ENCODE measurements at regions not wholly inside any gene's neighbourhood (a gene's known extent, or its start where the extent isn't known, plus 50 kb on each side); places are given as distances from the start of the nearest gene placed in this dataset.
"Not testable (repeated sequence)": the region's sequence is repeated elsewhere in the genome, so short reads cannot be mapped to it uniquely, and the experiment has no call there.

DNA sequence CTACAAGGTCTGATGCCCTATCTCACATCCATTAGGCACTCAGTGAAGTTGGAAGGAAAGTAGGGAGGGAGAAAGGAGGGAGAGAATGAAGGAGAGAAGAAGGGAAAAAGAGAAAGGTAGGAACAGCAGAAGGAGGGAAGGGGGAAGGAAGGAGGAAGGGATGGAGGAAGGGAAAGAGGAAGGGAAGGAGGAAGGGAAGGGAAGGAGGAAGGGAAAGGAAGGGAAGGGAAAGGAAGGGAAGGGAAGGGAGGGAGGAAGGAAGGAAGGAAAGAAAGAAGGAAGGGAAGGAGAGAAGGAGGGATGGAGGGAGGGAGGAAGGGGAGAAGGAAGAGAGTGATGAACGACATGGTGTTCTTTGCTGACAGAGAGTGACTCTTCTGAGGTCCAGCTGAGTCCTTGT lies 468.9 kb upstream of the MYT1L start:
- DNase-seq (ENCODE audit: low read depth, low spot score) = no peak

DNA sequence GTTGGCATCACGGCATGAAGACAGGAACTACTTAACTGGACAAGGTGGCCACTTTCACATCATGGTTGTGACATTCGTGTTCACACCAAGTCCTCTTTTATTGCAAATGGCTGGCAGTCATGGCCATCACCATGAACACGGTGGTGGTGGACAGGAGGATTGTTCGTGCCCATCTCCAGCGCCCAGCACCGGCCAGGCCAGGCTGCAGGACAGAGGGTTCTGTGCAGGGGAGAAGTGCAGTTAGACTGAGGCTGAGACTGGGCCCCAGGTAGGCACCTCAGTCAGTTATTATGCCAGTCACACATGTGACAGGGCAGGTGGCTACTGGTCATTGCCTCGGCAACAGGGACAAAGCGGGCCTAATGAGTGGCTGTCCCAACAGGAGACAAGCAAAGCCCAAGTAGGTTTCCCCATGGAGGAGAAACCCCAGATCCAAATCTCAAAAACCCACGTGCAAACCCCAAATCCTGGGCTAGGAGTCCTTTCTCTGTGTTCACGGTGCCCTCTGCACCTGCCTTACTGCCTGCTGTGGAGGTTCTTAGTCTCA lies 468.1 kb upstream of the MYT1L start:
- no peak for DNase-seq (ENCODE audit: low read depth, low spot score)

DNA sequence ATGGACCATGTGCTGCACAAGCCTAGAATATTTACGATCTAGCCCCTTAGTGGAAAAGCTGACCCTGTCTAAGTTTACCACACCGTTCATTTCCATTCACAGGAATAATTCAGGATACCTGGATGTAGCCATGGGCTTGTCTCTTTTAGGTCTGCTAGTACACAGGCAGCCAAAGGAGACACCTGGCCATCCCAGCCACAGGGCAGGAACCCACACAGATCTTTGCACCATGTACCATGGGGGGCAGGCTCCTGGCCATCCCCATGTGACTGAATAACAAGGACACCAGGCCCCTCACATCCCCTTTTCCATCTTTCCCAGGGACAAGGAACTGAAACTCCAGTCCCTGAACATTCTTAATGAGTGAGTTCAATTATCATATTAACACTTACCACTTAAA lies 467.3 kb upstream of the MYT1L start:
- no peak for DNase-seq (ENCODE audit: low read depth, low spot score)

DNA sequence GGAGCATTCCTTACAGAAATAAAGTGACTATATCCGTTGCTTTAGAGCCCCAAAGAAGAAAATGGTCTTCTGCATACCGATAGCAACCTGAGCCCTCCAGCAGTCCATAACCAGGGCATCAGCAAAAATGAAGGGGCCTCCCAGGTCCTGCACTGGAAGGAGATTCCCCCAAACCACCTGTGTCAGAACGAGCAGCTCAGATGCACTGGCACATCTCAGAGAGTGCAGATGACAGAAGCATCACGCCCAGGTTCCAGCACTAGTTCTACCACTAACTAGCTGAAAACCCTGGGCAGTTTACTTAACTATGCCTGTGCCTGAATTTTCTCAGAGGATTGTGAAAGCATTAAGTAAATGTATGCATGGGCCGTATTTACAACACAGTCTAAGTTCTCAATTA lies 466.7 kb upstream of the MYT1L start:
- DNase-seq (ENCODE audit: low read depth, low spot score) = no peak

DNA sequence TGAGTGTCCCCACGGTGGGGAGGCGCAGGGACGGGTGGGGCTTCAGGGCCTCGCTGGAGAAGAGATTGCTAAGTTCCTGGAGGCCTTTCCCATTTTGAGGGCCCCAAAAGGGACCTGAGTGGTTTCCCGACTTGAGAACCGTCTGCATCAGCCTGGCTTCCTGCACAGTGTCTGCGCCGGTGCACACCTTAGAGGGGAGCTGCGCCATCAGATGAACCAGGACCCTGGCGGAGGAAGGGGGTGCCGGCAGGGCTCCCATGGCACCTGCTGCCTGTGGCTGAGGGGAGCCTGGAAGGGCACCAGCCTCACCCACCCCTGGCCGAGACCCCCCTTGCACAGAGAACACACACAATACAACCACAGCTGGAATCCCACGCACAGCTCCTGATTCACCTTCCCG lies 465.1 kb upstream of the MYT1L start:
- DNase-seq (ENCODE audit: low read depth, low spot score) = no peak

DNA sequence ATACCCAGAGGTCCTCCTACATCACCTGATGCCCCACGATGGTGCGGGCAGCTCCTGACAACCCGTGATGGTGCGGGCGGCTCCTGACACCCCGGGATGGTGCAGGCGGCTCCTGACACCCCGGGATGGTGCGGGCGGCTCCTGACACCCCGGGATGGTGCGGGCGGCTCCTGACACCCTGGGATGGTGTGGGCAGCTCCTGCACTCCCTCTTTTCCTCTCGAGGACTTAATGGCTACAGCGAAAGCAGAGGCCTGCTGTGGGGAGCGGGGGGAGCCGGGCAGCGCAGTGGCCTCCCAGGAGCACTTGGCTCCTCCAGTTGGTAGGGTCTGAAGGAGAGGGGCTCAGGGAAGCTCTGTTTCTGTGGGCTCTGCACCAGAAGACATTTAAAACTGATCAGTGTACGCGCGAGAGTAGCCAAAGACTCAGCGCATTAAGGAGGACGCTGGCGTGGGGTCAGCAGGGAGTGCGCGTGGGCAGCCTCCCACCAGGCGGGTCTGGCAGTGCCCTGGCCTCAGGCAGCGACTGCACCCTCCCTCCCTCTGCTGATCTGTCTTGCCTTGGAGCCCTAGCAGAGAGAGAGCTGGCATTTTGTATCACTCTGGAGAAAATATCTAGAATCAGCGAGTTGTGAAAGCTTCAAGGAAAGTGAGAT lies 464.5 kb upstream of the MYT1L start:
- no peak for DNase-seq (ENCODE audit: low read depth, low spot score)

DNA sequence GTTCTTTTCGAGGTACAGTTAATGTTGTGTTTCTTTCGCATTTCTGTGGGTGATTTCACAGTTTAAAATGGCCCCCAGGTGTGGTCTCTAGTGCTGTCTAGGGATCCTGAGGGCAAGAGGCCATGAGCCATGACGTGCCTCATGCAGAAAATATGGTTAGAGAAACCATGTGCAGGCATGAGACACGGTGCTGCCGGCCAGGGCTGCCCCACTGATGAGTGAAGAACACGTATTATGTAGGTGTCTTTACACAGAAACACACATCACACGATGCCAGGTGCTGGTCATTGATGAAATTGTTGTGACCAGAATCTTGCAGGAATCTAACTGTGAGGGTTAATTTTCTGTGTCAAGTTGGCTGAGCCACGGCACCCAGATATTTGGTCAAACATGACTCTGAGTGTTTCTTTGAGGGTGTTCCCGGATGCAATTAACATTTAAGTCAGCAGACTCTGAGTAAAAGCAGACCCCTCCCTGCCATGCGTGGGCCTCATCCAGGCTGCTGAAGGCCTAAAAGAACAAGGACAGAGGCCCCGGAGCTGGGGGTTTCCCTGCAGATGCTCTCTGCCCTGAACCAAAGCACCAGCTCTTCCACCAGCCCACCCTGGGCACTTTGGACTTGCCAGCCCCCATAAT lies 463.0 kb upstream of the MYT1L start:
- DNase-seq (ENCODE audit: low read depth, low spot score) = no peak

DNA sequence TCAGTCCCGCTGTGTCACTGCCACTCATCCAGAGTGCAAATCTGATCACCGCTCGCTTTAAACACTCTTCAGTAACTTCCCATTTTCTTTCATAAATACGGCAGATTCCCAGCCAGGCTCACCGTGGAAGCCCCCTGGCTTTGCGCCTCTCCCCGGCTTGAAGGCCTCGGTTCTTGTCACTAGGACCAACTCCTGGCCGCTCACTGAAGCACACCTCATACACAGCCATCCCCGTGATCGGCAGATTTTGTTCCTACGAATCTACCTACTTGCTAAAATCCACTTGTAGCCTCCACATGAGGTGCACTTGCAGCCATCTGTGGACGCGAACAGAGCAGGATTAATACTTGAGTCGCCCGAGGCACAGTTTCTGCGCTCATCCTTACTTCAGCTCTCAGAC lies 462.4 kb upstream of the MYT1L start:
- no peak for DNase-seq (ENCODE audit: low read depth, low spot score)

DNA sequence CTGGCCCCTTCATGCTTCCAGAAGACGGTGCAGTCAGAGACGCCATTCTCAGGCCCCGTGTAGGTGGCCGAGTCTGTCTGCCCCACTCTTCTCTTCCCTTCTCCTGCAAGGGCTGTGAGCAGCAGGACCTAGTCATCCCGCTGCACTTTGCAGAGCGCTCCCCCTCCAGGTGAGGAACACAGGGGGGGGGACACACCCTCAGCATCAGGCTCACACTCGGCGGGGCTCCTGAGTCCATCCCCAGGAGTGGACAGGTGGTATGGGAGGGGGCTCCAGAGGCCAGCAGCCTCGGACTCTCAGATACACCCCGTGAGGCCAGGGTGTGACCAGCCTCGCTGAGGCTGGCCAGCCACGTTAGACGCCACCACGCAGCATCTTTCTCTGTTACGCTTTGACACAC lies 460.5 kb upstream of the MYT1L start:
- no peak for DNase-seq (ENCODE audit: low read depth, low spot score)

DNA sequence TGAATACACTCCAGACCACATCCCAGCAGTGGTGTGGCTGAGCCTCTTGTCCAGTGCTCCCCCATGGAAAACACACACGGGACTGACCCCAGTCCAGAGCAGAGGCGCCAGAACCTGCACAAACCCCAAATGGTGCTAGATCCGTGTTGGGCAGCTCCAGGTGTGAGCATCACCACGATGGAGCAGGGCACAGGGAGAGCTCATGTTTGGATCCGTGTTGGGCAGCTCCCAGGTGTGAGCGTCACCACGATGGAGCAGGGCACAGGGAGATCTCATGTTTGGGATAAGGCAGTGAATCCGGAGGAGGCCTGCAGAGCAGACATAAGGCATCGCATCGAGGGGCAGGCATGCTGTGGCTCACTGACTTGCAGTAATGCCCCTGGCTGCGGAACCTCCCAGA lies 460.0 kb upstream of the MYT1L start:
- DNase-seq (ENCODE audit: low read depth, low spot score) = no peak

DNA sequence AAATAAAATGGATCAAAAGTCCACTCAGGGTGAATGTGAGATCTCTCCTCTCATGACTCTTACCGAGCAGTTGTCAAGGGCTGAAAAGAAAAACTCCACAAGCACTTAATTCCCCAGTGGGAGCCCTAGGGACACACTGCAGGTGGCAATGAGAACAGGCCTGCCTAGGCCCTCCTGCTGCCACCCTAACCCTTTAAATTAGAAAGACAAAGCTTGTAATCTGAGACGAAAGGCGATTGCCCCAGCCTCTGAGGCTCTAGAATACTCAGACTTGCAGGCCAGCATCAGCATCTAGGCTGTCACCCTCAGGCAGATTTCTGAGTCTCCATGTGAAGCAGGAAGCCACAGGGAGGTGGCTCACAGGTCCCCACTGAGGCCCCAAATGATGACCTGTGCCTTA lies 457.0 kb upstream of the MYT1L start:
- DNase-seq (ENCODE audit: low read depth, low spot score) = no peak

DNA sequence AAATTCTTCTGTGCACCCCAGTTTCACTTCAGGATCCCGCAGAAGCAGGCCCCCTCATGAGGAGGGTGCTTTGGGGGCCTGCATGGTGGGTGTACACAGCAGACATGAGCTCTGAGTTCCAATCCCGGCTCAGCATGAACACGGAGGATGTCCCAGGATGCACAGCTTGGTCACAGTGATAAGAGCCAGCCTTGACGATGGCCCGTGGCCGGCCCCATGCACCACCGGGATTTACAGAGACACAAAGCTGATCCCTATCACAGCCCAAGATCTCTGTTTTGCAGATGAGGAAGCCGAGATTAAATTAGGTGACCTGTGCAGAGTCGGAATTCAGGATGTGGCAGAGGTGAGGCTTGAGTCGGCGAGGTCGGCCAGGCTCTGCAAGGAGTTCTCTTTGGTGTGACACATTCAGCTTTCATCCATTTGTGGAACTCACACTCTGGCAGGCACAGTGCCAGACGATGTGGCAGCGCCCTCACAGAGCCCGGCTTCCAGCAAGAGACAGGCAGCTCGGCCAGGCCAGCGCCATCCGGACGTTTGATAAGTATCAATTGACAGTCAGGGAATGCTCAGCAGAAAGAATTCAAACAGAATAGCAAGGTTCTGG lies 456.3 kb upstream of the MYT1L start:
- no peak for DNase-seq (ENCODE audit: low read depth, low spot score)

DNA sequence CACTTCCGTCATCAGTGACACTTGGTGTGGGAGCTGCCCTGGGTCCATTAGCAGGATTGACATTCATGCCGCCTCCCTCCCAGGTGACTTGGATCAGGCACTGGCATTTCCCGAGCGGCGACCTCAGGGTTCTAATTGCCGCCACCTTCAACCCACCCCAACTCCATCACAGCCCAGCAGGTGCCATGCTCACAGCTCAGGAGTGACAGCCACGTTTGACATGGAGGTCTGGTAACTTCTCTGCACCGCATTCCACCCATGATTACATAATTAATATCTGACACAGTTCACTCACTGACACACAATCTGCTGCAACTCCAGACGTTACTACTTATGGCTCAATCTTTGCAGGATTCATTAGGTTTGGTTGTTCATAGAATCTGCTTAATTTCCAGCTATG lies 450.9 kb upstream of the MYT1L start:
- DNase-seq (ENCODE audit: low read depth, low spot score) = no peak

DNA sequence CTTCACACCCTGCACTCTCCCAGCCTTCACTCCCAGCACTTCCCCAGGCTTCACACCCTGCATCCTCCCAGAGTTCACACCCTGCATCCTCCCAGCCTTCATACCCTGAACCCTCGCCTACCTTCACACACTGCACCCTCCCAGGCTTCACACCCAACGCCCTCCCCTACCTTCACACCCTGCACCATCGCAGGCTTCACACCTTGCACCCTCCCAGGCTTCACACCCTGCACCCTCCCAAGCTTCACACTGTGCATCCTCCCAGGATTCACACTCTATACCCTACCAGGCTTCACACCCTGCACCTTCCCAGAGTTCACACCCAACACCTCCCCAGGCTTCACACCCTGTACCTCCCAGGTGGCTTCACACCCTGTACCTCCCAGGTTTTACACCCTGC lies 448.7 kb upstream of the MYT1L start:
- no peak for DNase-seq (ENCODE audit: low read depth, low spot score)

DNA sequence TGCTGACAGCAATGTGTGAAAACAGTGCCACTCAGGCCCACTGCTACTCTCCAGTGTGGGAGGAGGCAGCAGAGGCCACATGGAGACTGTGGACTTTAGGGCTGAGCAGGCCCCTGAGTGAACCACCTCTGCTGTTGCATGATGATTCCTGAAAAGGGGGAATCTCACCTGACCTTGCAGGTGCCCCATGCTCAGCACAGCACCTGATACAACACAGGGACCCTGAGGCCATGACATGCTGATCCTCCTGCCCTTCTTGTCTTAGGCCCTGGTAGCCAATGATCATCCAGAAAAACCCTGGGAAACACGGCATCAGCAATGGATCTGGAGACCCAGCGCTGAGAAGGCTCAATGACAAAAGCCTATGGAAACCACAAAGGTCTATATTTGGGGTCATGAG lies 446.8 kb upstream of the MYT1L start:
- no peak for DNase-seq (ENCODE audit: low read depth, low spot score)

DNA sequence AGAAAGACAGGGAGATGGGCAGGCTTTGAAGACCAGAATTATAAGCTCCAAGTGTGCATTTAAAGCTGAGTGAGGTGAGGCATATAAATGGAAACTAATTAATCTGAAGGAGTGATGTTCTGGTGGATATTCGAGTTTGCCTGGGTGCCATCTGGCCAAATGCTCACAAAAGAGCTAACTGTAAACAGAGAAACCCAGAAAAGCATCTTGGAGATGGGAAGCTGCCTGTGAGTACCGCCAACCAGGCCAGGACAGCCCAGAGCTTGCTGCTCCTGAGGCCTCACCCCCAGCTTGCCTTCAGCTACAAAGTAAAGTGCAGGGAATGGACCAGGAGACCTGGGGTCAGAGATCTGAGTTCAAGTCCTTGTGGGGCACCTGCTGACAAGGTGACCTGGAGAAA lies 446.1 kb upstream of the MYT1L start:
- DNase-seq (ENCODE audit: low read depth, low spot score) = no peak

DNA sequence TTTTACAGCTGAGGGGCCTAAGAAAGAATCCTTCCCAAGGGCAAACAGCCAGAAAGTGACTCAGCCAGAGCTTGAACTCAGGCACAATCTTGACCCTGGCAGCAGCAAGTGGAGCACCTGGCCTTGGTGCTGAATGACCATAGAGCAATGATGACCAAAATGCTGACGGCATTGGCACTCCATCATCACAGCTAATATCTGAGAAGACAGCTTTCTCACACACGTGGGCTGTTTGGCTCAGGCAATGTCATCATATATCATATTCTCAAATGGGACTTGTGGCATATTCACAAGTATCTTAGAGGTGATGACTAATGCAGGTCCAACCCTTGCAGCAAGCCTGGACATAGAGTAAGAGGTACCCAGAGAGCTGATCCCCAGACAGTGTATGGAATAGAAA lies 443.9 kb upstream of the MYT1L start:
- DNase-seq (ENCODE audit: low read depth, low spot score) = no peak

DNA sequence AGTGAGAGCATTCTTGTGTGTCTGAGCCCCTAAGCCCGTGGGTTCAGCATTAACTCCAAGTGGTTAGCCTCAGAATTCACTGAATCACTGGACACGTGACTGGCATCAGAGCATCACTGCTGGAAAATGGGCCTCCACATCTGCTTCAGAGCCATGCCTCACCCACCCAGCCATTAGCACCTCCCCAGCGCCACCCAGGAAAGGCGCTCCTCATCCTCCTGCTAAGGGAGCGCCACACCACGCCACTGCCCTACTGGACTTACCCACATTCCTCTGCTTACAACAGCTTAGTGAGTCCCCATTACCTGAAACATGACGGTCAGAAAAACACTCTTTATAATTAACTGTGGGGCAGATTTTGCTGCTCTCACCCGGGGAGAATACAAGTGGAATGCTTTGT lies 442.6 kb upstream of the MYT1L start:
- DNase-seq (ENCODE audit: low read depth, low spot score) = no peak

DNA sequence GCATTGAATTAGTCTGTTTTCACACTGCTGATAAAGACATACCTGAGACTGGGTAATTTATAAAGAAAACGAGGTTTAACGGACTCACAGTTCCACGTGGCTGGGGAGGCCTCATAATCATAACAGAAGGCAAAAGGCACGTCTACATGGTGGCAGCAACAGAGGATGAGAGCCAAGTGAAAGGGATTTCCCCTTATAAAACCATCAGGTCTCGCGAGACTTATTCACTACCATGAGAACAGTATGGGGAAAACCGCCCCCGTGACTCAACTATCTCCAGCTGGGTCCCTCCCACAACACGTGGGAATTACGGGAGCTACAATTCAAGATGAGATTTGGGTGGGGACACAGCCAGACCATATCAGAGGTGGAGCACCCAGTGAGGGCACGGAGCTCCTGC lies 442.0 kb upstream of the MYT1L start:
- DNase-seq (ENCODE audit: low read depth, low spot score) = not testable (repeated sequence)

DNA sequence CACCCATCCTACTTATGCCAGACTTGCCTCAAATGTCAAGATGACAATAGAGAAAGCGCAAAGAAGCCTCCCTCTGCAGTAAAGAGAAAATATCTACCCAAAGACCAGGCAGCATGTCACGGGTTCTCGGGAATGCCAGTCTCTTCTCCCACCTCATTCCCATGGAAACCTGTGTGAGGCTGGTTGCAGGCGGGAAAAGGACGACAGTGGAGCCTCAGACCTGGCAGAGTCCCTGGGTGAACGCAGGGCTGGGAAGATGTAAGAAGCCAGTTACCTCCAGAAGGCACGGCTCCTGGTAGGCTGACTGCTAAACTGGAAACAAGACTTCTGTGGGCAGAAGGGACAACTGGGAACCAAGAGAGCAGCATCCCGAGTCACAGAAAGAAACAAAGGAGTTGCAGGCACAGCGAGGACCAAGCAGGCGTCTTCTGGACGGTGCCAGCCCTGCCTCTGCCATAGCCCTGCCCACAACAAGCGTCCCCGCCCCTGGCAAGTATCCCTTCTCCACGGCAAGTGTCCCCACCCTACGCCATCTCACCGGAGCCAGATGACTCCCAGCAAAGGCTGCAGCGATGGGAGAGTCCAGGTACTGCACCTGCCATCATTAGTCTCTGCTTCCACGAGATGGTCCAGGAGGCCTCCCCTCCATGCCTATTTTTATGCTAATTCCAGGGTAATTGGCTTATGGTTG lies 440.8 kb upstream of the MYT1L start:
- no peak for DNase-seq (ENCODE audit: low read depth, low spot score)

DNA sequence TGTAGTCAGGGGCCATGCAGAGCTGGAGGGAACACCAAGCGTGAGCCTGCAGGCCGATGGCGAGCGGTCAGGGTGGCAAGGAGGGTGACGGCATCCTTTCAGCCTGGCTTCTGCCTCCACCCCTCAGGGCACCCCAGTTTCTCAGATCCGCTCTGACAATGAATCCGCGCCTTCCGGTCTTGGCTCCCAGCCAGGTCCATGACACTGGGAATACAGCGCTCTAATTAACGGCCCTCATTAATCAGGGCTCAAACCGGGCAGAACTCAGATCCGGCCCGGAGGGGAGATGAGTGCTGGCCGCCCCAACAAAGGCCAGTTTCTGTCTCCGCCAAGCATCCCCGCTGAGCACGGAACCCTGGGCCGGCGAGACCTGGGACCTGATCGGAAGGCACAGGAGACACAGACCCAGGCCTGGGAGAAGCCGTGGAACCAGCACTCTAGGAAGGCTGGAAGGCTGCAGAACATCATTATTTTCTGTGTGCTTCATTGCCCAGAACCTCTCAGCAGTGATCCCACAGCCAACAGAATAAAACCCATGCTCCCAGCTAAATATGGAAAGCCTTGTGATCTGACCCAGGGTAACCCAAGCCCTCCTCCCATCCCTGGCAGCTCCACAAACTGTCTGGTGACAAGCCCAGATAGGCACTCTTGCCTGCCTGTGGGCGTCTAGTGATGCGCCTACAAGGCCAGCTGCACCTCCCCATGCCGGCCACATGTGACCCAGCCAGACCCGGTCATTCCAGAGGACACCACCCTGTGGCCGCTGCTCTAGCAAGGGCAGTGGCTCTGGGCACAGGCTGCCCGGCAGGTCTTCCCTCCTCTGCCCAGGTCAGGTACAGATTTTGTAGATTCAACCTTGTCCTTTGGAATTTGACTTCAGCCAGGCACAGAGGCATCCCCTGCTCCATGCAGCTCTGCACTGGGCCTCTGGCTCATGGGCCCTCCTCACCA lies 438.7 kb upstream of the MYT1L start:
- peak; percentile 8 for DNase-seq (ENCODE audit: low read depth, low spot score)

All from astrocyte of the hippocampus (primary cell).